GM19463 (cell line): ENCODE measurements at regions not wholly inside any gene's neighbourhood (a gene's known extent, or its start where the extent isn't known, plus 50 kb on each side); places are given as distances from the start of the nearest gene placed in this dataset.

ENCODE experiments used
- ATAC-seq: cut with Tn5 transposase; IDR thresholded peaks from one replicate; pipeline ENCODE4 v1.9.1; 2021; ENCODE audit warnings: mild to moderate bottlenecking, moderate library complexity; ENCODE audit not compliant: unreplicated experiment

DNA sequence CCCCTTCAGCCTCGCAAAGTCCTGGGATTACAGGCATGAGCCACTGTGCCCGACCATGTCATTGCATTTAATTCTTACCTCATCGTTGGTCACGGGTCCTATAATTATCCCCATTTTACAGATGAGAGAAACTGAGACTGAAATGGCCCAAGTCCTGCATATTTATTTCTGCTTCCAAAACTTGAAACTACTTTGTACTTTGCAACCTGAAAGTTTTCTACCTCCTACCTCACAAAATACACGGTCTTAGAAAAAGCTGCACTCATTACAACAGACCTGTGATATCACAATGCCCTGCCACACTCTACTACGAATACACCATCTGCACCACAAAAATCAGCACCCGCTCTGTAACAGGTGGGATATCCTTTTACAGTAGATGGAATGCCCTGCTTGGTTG lies 189.1 kb downstream of the ADAMTS15 start:
- no peak for ATAC-seq

DNA sequence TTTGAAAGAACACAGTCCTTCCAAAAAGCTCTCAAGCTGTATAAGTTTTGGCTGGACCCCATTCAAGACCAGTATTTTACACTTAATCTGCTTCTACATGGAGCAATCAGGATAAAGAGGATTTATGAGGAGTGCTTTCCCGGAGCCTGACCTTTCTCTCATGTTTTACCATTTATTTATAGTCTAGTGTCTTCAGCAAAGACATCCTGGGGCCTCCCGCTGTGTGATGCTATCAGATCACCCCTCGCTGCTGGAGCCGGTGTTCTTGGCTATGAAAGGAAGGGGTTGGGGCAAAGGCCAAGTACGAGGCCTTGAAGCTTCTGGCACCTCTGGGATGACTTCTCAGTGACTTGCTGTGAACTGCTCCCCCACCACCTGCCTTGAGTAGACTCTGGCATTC lies 189.6 kb downstream of the ADAMTS15 start:
- ATAC-seq = no peak

- ATAC-seq = no peak
Measured at GRCh38 chr11:130638624-130639023, 190.2 kb downstream of the ADAMTS15 start.

- no peak for ATAC-seq
Measured at GRCh38 chr11:130639369-130639768, 190.9 kb downstream of the ADAMTS15 start.

DNA sequence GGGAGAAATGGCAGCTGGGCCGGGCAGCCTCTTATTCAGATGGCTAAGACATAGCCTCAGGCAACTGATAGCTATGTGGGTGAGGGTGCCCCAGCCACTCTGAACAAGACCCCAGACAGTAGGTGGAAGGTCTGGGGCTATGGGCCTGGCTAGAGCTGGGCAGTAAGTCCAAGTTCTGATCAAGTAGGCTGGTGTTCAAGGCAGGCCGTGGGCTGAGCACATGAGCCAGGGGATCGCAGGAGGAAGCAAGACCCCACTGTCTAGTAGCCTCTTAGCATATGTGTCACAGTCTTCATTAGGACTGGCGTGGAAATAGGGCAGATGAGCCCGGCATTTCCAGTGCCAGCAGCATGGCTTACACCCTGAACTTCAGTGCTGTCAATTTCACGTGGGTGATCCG lies 192.1 kb downstream of the ADAMTS15 start:
- no peak for ATAC-seq

- ATAC-seq = no peak
Measured at GRCh38 chr11:130641876-130642275, 193.4 kb downstream of the ADAMTS15 start.

GRCh38 chr11:130642994-130643393 lies 194.5 kb downstream of the ADAMTS15 start:
- no peak for ATAC-seq

GRCh38 chr11:130644187-130644586 lies 195.7 kb downstream of the ADAMTS15 start:
- ATAC-seq = no peak

- ATAC-seq = no peak
Measured at GRCh38 chr11:130645164-130645842, 196.9 kb downstream of the ADAMTS15 start.

DNA sequence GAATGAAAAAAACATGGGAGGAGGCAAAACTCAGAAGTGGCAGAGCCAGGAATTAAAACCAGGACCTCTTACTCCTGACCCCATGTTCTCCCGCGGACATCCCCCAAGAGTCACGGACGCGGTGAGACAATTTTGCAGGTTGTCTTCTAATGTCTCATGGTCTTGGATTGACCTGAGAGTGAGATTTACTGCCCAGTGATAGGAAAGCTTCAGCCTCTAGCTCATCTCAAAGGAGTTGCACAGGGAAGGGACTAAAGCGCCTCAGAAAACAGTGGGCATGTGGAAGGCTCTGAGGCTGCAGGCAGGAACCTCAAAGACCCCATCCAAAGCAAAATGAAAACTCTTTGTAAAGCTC lies 197.4 kb downstream of the ADAMTS15 start:
- no peak for ATAC-seq

DNA sequence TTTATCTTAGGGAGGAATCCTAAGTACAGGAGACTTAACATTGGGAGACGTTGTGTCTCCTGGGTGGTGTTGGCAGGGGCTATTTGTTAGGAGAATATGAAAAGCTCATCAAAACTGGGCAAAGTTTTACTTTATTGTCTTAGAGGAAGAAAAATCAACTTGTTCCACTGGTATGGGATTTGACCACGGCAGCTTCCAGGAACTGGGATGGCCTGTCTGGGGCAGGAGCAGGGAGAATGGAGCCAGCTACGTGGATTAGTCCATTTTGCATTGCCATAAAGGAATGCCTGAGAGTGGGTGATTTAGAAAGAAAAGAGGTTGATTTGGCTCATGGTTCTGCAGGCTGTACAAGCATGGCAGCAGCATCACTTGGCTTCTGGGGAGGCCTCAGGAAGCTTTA lies 198.4 kb downstream of the ADAMTS15 start:
- ATAC-seq = no peak

DNA sequence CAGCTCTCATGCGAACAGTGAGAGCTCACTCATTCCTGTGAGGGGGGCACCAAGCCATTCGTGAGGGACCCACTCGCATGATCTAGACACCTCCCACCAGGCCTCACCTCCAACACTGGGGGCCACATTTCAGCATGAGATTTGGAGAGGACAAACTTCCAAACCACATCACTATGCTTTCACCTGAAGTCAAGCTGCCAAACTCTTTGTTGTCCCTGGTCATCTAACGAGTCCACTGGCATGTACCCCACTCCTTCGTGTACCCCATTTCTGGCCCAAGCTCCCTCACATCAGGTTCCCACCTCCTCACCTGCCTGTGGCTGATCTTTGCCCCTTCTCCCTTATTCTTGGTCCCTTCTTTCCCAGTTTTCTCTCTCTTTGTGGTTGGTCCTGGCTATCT lies 198.9 kb downstream of the ADAMTS15 start:
- ATAC-seq = no peak

DNA sequence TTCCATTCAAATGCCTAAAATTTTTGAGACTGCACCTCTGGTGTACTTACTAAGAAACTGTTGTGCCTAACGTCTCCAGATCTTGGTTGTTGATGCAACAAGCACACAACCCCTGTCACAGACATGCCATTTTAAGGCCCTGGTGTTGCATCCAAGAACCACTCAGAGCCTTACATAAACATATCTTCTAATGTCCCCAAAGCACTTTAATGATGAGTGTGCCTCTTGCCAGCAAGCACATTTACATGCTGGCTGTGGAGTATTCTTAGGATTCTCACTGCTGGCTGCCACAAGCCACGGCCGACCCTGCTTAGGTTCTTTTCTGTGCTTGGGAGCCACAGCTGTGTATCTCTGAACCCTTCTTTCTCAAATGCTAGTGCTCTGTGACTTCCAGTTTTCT lies 201.4 kb downstream of the ADAMTS15 start:
- no peak for ATAC-seq

DNA sequence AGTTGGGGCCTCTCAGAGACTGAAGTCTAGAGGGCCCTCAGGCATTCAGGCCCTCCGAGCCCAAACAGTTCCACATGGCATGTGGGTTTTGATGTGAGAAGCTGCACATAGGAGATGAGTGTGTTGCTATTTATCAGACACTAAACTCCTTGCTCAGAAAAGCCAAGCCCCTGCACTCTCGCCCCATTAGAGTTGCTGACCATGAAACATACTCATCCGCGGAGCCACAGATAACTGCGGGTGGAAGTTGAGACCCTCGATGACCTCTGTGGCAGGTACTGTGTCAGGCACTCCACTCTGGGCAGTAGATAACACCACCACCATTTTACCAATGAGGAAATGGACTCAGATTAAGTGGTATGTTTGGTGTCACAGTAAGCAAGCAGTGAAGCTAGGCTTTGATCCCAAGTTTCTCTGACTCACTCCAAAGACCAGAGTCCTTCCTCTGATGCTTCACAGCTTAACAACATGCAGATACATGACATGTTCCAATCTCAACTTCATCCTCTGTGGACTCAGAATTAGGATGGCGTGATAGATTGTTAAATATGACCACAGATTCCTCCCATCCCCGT lies 202.1 kb downstream of the ADAMTS15 start:
- no peak for ATAC-seq

DNA sequence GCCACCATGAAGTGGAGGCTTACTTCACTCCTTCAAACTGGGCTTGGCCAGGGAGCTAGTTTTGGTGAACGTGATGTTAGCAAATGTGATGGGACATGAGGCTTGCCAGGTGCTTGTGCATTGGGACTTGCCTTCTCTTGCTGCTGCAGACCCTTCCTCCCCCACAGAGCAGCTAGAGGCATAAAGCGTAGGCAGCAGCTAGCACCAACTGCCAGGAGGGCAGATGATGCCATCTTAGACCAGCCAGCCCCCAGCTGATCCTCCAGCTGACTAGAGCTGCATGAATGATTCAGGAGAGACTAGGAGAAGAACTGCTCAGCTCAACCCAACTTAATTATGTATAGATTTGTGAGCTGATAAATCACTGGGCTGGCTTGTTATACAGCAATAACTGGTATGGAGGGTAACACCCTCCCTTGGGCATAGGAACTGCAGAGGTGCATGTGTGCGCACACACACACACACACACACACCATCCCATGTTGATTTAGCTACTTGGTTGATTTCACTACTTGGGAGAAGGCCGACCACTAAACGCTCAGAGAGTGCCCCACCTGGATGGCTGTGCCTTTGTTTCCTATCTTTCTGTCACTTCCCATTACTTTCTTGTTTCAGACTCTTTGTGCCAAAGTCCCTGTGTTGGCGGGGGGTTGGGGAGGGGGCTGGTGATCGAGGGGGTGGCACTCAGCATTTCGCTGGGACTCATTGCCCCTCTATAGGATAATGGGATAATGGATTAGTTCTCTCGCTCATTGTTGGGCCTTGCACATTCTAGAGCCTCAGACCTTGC lies 202.8 kb downstream of the ADAMTS15 start:
- ATAC-seq = no peak

DNA sequence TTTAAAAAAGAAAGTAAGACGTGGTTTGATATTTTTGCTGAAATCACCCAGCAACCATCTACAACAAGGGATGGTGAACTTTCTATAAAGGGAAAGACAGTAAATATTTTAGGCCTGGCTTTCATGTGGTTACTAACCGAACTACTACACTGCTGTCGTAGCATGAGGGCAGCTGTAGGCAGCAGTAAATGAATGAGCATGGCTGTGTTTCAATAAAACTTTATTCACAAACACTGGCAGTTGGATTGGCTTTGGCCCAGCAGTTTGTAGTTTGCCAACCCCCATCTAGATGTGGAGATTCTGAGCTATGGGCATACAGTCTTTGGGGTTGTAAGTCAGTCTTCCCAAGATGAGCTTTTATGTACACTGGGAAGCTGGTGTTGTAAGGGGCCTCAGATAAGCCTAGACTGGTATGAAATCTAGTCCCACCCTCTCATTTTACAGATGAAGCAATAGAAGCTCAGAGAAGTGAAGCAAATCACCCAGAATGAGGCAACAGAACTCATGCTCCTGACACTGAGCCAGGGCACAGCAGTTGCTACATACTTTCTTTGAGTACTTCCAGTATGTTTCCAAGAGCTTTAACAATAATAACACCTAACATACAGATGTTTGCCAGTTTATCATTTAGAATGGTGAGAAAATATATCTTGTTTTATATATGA lies 204.4 kb downstream of the ADAMTS15 start:
- no peak for ATAC-seq

DNA sequence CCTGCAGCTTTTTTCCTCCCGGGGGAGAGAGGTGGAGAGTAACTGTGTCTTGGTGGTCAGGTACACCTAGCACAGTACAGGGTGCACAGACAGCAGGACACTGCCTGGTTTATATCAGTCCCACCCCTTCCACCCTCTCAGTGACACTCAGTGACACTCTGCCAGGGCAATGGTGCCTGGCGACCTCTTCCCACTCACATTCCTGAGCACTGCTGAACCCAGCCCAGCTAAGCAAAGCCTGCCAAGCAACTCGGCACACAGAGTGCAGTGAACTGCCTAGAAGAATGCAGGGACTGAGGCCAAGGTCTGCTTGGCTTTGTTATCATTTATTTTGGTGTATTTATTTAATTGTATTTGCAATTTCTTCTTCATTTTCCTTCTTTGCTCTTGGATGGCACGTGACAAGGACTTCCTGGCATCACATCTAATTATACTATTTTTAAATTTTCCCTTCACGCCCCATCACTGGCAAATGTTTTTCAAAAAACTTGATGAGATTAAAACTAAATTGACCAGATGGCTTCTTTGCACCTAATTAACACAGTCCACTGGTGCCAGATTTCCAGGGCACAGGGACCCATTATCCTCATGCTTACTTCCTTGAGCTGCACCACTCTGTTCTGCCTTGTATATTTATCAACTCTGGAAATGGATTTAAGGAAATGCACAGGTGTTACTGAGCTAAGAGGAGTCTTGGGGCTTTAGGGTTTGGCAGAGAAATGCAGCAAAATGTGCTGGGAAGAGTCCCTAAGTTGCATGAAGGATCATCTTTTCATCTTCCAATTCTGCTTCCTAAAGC lies 205.6 kb downstream of the ADAMTS15 start:
- no peak for ATAC-seq

- ATAC-seq = no peak
Measured at GRCh38 chr11:130655300-130655699, 206.9 kb downstream of the ADAMTS15 start.

DNA sequence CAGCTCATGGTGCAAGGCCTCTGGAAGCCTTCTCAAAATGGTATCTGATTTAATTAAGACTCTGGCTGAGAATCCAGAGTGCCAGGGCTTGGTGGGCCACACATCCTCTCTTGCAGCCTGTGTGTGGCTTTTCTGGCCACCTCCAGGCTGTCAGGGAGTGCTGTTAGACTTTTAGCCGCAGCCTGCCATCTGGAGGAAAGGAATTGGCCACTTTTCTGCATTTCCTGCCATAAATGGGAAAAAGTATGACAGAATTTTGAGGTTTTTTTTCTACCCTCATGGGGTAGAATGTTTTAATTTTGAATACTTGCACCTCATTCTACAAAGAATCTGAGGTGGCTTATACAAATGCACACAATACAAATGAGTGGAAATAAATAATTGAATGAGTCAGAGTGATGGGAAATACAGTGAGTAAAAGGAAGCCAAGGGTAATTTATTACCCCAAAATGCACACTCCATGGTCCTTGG lies 218.4 kb downstream of the ADAMTS15 start:
- no peak for ATAC-seq

DNA sequence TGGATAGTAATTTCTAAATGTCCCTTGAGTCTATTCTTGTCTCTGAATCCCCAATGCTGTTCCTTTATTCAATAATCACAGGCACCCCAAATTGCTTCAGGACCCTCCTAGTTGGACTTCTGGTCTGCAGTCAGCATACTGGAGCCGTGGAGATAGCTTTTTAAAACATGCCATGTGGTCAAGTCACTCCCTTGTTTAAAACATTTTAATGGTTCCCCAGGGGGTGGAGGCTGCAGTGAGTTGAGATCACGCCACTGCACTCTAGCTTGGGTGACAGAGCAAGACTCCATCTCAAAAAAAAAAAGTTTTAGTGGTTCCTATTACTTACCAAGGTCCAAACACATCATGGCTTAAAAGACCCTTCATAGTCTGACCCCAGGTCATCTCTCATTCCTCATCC lies 220.3 kb downstream of the ADAMTS15 start:
- no peak for ATAC-seq

- ATAC-seq = no peak
Measured at GRCh38 chr11:130670200-130670599, 221.8 kb downstream of the ADAMTS15 start.
